ENCODE measurements at regions not wholly inside any gene's neighbourhood (a gene's known extent, or its start where the extent isn't known, plus 50 kb on each side); places are given as distances from the start of the nearest gene placed in this dataset.

GRCh38 chr15:31248263-31248662 lies 78.4 kb upstream of the KLF13 start:
- no peak for DNase-seq

GRCh38 chr15:31248951-31249350 lies 77.7 kb upstream of the KLF13 start:
- DNase-seq: no peak

- DNase-seq: no peak
Observed at GRCh38 chr15:31250033-31250432, 76.6 kb upstream of the KLF13 start.

- DNase-seq: no peak
Observed at GRCh38 chr15:31251165-31251564, 75.5 kb upstream of the KLF13 start.

- no peak for DNase-seq
Observed at GRCh38 chr15:31252171-31252785, 74.4 kb upstream of the KLF13 start.

GRCh38 chr15:31254431-31255175 lies 72.0 kb upstream of the KLF13 start:
- DNase-seq: no peak

- no peak for DNase-seq
Observed at GRCh38 chr15:31255176-31255510, 71.5 kb upstream of the KLF13 start.

- no peak for DNase-seq
Observed at GRCh38 chr15:31255732-31256377, 70.8 kb upstream of the KLF13 start.

- no peak for DNase-seq
Observed at GRCh38 chr15:31256378-31257265, 70.0 kb upstream of the KLF13 start.

GRCh38 chr15:31257286-31257685 lies 69.3 kb upstream of the KLF13 start:
- DNase-seq: no peak

GRCh38 chr15:31258260-31258659 lies 68.4 kb upstream of the KLF13 start:
- no peak for DNase-seq

- DNase-seq: no peak
Observed at GRCh38 chr15:31259562-31260252, 66.9 kb upstream of the KLF13 start.

- no peak for DNase-seq
Observed at GRCh38 chr15:31260646-31261265, 65.9 kb upstream of the KLF13 start.

- DNase-seq: no peak
Observed at GRCh38 chr15:31261266-31262142, 65.1 kb upstream of the KLF13 start.

GRCh38 chr15:31262143-31262530 lies 64.5 kb upstream of the KLF13 start:
- DNase-seq: no peak

GRCh38 chr15:31262901-31263671 lies 63.5 kb upstream of the KLF13 start:
- no peak for DNase-seq

GRCh38 chr15:31263751-31264558 lies 62.7 kb upstream of the KLF13 start:
- peak; percentile 69 for DNase-seq

- no peak for DNase-seq
Observed at GRCh38 chr15:31264559-31265089, 62.0 kb upstream of the KLF13 start.
